Loucy (cell line): ENCODE measurements at regions not wholly inside any gene's neighbourhood (a gene's known extent, or its start where the extent isn't known, plus 50 kb on each side); places are given as distances from the start of the nearest gene placed in this dataset.

Experiments
- H2AFZ ChIP-seq: fragments of 200-600 bp; sonication (generic); 2 replicates; pipeline ENCODE4 v1.6.0; 2016; ENCODE audit warnings: antibody characterized with exemption, mild to moderate bottlenecking, low read length, moderate library complexity
- H3F3A ChIP-seq: fragments of 200-600 bp; 2 replicates; pipeline ENCODE4 v1.6.0; 2016; ENCODE audit warnings: antibody characterized with exemption, low read depth, mild to moderate bottlenecking
- H3K27me3 ChIP-seq: fragments of 200-600 bp; sonication (generic); 2 replicates; pipeline ENCODE4 v1.6.1; 2014; ENCODE audit warnings: low read length, mild to moderate bottlenecking; ENCODE audit not compliant: insufficient read depth, poor library complexity, severe bottlenecking
- H3K36me3 ChIP-seq: fragments of 200-600 bp; sonication (generic); 2 replicates; pipeline ENCODE4 v1.6.1; 2016; ENCODE audit warnings: low read length; ENCODE audit not compliant: insufficient read depth
- H3K4me1 ChIP-seq: fragments of 200-600 bp; sonication (generic); 2 replicates; pipeline ENCODE4 v1.5.1; 2014; ENCODE audit warnings: low read length, mild to moderate bottlenecking; ENCODE audit not compliant: insufficient read depth, poor library complexity, severe bottlenecking
- H3K4me2 ChIP-seq: fragments of 200-600 bp; sonication (generic); 2 replicates; pipeline ENCODE4 v1.6.0; 2014; ENCODE audit warnings: antibody characterized with exemption, low read length, low read depth, mild to moderate bottlenecking; ENCODE audit not compliant: poor library complexity, severe bottlenecking
- H3K4me3 ChIP-seq: fragments of 200-600 bp; sonication (generic); 2 replicates; pipeline ENCODE4 v1.5.1; 2014; ENCODE audit warnings: low read length, mild to moderate bottlenecking, mixed read lengths; ENCODE audit not compliant: poor library complexity, severe bottlenecking
- H3K79me2 ChIP-seq: fragments of 200-600 bp; sonication (generic); 2 replicates; pipeline ENCODE4 v1.6.1; 2014; ENCODE audit warnings: low read length; ENCODE audit not compliant: insufficient read depth
- H3K9ac ChIP-seq: fragments of 200-600 bp; sonication (generic); 2 replicates; pipeline ENCODE4 v1.6.0; 2014; ENCODE audit warnings: mild to moderate bottlenecking, low read depth, low read length, moderate library complexity; ENCODE audit not compliant: poor library complexity, severe bottlenecking
- H3K9me2 ChIP-seq: fragments of 200-600 bp; sonication (generic); replicated peaks from 2 replicates; pipeline ENCODE4 v1.6.1; 2016; ENCODE audit warnings: low read depth, low read length, mixed read lengths
- H3K9me3 ChIP-seq: fragments of 200-600 bp; sonication (generic); 2 replicates; pipeline ENCODE4 v1.6.1; 2014; ENCODE audit warnings: mild to moderate bottlenecking, antibody characterized with exemption, low read length, low read depth; ENCODE audit not compliant: insufficient read depth
- H4K20me1 ChIP-seq: fragments of 200-600 bp; sonication (generic); 2 replicates; pipeline ENCODE4 v1.6.0; 2014; ENCODE audit warnings: antibody characterized with exemption, low read length, mild to moderate bottlenecking; ENCODE audit not compliant: insufficient read depth, poor library complexity, severe bottlenecking
- CTCF ChIP-seq: fragments of 200-600 bp; sonication (generic); conservative IDR thresholded peaks from 2 replicates; pipeline ENCODE4 v1.5.1; 2014; ENCODE audit warnings: mild to moderate bottlenecking, antibody characterized with exemption, low read length
- EZH2phosphoT487 ChIP-seq: fragments of 200-600 bp; IDR thresholded peaks from 2 replicates; pipeline ENCODE4 v1.6.1; 2018; ENCODE audit warnings: antibody characterized with exemption, mild to moderate bottlenecking, moderate library complexity, borderline replicate concordance

GRCh38 chr12:124114316-124114715 is 141.3 kb downstream of the ZNF664 start:
- H3K27me3 ChIP-seq, result no peaks in the 10 kb centered on the region
- TF ChIP-seq EZH2phosphoT487, result no peak
- no peak for TF ChIP-seq CTCF
- no peaks in the 10 kb centered on the region for H3K9me2 ChIP-seq
- peaks cover 7% of the 10 kb centered on the region for H3K4me1 ChIP-seq
- no peak overlapping the region for H3K9ac ChIP-seq
- no peaks in the 10 kb centered on the region for H3K36me3 ChIP-seq
- no peaks in the 10 kb centered on the region for H4K20me1 ChIP-seq
- no peaks in the 10 kb centered on the region for H3K9me3 ChIP-seq
- no peak overlapping the region for H3K4me3 ChIP-seq
- no peaks in the 10 kb centered on the region for H3F3A ChIP-seq
- H3K4me2 ChIP-seq, result no peak overlapping the region
- H2AFZ ChIP-seq, result no peak overlapping the region
- H3K79me2 ChIP-seq, result no peaks in the 10 kb centered on the region

DNA sequence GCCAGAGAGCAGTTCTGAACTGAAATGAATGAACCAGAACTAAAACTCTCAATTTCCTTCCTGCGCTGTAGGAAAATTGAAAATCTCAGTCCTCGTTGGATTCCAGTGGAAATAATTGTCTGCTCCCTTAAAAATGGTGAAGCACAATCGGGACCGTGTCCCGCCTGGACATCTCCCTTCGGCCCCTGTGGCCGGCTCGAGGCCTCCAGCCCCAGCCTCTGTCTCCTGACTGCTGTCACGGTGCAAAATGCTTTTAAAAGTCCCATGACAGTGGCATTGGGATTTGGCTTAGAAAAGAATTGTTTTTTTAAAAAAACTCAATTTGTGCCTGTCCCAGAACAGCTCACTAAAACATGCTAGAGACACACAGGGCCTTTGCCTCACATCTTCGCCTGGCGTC is 142.5 kb downstream of the ZNF664 start:
- Histone ChIP-seq H3K9ac (no peak overlapping the region), H3K79me2 (no peaks in the 10 kb centered on the region), H3K4me2 (no peak overlapping the region), H3K36me3 (no peaks in the 10 kb centered on the region), H3K4me1 (peaks cover 10% of the 10 kb centered on the region), H3K9me2 (no peaks in the 10 kb centered on the region), H3K9me3 (no peaks in the 10 kb centered on the region), H2AFZ (no peak overlapping the region), H3K4me3 (no peak overlapping the region), H4K20me1 (no peaks in the 10 kb centered on the region), H3F3A (no peaks in the 10 kb centered on the region), H3K27me3 (no peaks in the 10 kb centered on the region)
- TF ChIP-seq EZH2phosphoT487 (no peak), CTCF (no peak)

GRCh38 chr12:124115976-124116690 is 143.1 kb downstream of the ZNF664 start:
- H3K79me2 ChIP-seq, result no peaks in the 10 kb centered on the region
- no peaks in the 10 kb centered on the region for H3F3A ChIP-seq
- no peaks in the 10 kb centered on the region for H3K9me3 ChIP-seq
- H3K27me3 ChIP-seq, result no peaks in the 10 kb centered on the region
- TF ChIP-seq EZH2phosphoT487 (no peak), CTCF (no peak)
- no peaks in the 10 kb centered on the region for H3K36me3 ChIP-seq
- no peak overlapping the region for H3K9ac ChIP-seq
- H3K4me1 ChIP-seq, result peaks cover 10% of the 10 kb centered on the region
- H3K9me2 ChIP-seq, result no peaks in the 10 kb centered on the region
- no peak overlapping the region for H2AFZ ChIP-seq
- H4K20me1 ChIP-seq, result no peaks in the 10 kb centered on the region
- H3K4me2 ChIP-seq, result no peak overlapping the region
- no peak overlapping the region for H3K4me3 ChIP-seq
